ENCODE measurements at regions not wholly inside any gene's neighbourhood (a gene's known extent, or its start where the extent isn't known, plus 50 kb on each side); places are given as distances from the start of the nearest gene placed in this dataset.

DNA sequence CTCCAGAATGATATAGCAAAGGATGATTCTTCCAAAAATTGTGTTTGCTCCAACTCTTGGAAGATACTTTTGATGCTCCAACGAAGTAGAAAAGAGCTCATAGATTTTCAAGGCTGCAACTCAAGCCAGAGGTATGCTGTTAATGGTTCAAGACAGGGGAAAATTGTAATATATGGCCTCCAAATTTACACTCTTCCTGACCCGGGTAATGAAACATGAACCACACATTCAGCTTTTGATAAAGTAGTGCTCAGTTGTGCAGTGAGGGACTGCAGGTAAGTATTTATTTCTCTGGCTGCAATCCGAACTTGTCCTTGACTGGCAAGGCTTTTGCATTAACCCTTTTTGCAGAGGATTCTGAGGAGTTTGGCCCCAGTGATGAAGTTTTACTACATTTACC lies 446.4 kb downstream of the RASEF start:
- DNase-seq (ENCODE audit: extremely low read depth in 1 of 4, low spot score in 3 of 4) (no peak), ATAC-seq (no peak), FAIRE-seq (no peak)
- no peaks in the 10 kb centered on the region for H3K79me2 ChIP-seq (ENCODE audit: control insufficient read depth, insufficient read depth, low read length)
- H4K20me1 ChIP-seq (replicated peaks; ENCODE audit: control insufficient read depth, insufficient read depth, low read length), result no peaks in the 10 kb centered on the region
- no peak overlapping the region for H3K4me2 ChIP-seq (ENCODE audit: insufficient read depth, low read length)
- no peak overlapping the region for H3K27ac ChIP-seq (ENCODE audit: extremely low read depth, low read depth, low read length)
- H3K36me3 ChIP-seq (ENCODE audit: control insufficient read depth, insufficient read depth, low read length), result no peaks in the 10 kb centered on the region
- in situ Hi-C loops (cut with MboI), result no loop called here
- no peaks in the 10 kb centered on the region for H3K27me3 ChIP-seq (ENCODE audit: control insufficient read depth in 2 of 2, insufficient read depth in 2 of 2, low read length in 2 of 2)
- H3K9ac ChIP-seq (ENCODE audit: insufficient read depth in 1 of 2, low read depth in 2 of 2, low read length in 2 of 2), result no peak overlapping the region
- no peak overlapping the region for H3K4me3 ChIP-seq
- H3K4me1 ChIP-seq (replicated peaks in 1 of 2; ENCODE audit: control insufficient read depth in 2 of 2, insufficient read depth in 2 of 2, low read length in 2 of 2), result no peaks in the 10 kb centered on the region
- no TSS peak for BruUV-seq (replicated peaks)
- intact Hi-C loops (cut with micrococcal nuclease), result no loop called here
- ChIA-PET CTCF (ENCODE audit: low intra/inter-chr PET ratio) (no interaction called here), POLR2A (no interaction called here)
- H3K9me3 ChIP-seq (replicated peaks; ENCODE audit: control insufficient read depth, insufficient read depth, low read depth, low read length), result no peaks in the 10 kb centered on the region
- TF ChIP-seq HLTF (IDR thresholded peaks at IDR 0.05) (no peak), ZNF75A (CRISPR knock-in tag; IDR thresholded peaks at IDR 0.05) (no peak), ZNF431 (CRISPR knock-in tag; IDR thresholded peaks at IDR 0.05) (no peak), NRF1 (conservative IDR thresholded peaks at IDR 0.05 in 1 of 2, IDR thresholded peaks at IDR 0.05 in 1 of 2) (no peak)
- TF ChIP-seq, protein P1, sequence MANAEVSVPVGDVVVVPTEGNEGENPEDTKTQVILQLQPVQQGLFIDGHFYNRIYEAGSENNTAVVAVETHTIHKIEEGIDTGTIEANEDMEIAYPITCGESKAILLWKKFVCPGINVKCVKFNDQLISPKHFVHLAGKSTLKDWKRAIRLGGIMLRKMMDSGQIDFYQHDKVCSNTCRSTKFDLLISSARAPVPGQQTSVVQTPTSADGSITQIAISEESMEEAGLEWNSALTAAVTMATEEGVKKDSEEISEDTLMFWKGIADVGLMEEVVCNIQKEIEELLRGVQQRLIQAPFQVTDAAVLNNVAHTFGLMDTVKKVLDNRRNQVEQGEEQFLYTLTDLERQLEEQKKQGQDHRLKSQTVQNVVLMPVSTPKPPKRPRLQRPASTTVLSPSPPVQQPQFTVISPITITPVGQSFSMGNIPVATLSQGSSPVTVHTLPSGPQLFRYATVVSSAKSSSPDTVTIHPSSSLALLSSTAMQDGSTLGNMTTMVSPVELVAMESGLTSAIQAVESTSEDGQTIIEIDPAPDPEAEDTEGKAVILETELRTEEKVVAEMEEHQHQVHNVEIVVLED (CRISPR knock-in tag; IDR thresholded peaks at IDR 0.05), result no peak
- TF ChIP-seq, protein P2, sequence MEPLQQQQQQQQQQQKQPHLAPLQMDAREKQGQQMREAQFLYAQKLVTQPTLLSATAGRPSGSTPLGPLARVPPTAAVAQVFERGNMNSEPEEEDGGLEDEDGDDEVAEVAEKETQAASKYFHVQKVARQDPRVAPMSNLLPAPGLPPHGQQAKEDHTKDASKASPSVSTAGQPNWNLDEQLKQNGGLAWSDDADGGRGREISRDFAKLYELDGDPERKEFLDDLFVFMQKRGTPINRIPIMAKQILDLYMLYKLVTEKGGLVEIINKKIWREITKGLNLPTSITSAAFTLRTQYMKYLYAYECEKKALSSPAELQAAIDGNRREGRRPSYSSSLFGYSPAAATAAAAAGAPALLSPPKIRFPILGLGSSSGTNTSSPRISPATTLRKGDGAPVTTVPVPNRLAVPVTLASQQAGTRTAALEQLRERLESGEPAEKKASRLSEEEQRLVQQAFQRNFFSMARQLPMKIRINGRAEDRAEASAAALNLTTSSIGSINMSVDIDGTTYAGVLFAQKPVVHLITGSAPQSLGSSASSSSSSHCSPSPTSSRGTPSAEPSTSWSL (CRISPR knock-in tag; IDR thresholded peaks at IDR 0.05; ENCODE audit: borderline replicate concordance), result no peak
- H2AFZ ChIP-seq (ENCODE audit: low read depth, low read length), result no peak overlapping the region
- H3K9me1 ChIP-seq (ENCODE audit: control insufficient read depth, insufficient read depth, low read length), result no peaks in the 10 kb centered on the region
- 3% methylated on average over 3 of the region's 3 CpGs for WGBS (ENCODE audit: insufficient coverage, low coverage, missing lambda C conversion rate)

All from K562 (cell line).